ENCODE measurements at regions not wholly inside any gene's neighbourhood (a gene's known extent, or its start where the extent isn't known, plus 50 kb on each side); places are given as distances from the start of the nearest gene placed in this dataset.

GRCh38 chr7:136066304-136067143, 89.4 kb upstream of the MTPN start:
- no peak for DNase-seq (ENCODE audit: low read depth)
- no peak overlapping the region for H3K4me3 ChIP-seq (ENCODE audit: low read depth, low read length)
- TF ChIP-seq CTCF (IDR thresholded peaks at IDR 0.05; ENCODE audit: low read depth, low read length) (no peak), MAX (IDR thresholded peaks at IDR 0.05; ENCODE audit: low read depth, low read length) (no peak), MYC (IDR thresholded peaks at IDR 0.05; ENCODE audit: low read depth, low read length) (no peak), POLR2A (IDR thresholded peaks at IDR 0.05; ENCODE audit: extremely low read depth, insufficient read length) (no peak)

- TF ChIP-seq CTCF (IDR thresholded peaks at IDR 0.05; ENCODE audit: low read depth, low read length) (no peak), MAX (IDR thresholded peaks at IDR 0.05; ENCODE audit: low read depth, low read length) (no peak), MYC (IDR thresholded peaks at IDR 0.05; ENCODE audit: low read depth, low read length) (no peak), POLR2A (IDR thresholded peaks at IDR 0.05; ENCODE audit: extremely low read depth, insufficient read length) (no peak)
- no peak overlapping the region for H3K4me3 ChIP-seq (ENCODE audit: low read depth, low read length)
- no peak for DNase-seq (ENCODE audit: low read depth)
Observed at GRCh38 chr7:136064627-136065237, 87.6 kb upstream of the MTPN start.

GRCh38 chr7:136064081-136064480, 86.9 kb upstream of the MTPN start:
- H3K4me3 ChIP-seq (ENCODE audit: low read depth, low read length), result no peak overlapping the region
- no peak for DNase-seq (ENCODE audit: low read depth)
- TF ChIP-seq MYC (IDR thresholded peaks at IDR 0.05; ENCODE audit: low read depth, low read length) (no peak), POLR2A (IDR thresholded peaks at IDR 0.05; ENCODE audit: extremely low read depth, insufficient read length) (no peak), CTCF (IDR thresholded peaks at IDR 0.05; ENCODE audit: low read depth, low read length) (no peak), MAX (IDR thresholded peaks at IDR 0.05; ENCODE audit: low read depth, low read length) (no peak)

GRCh38 chr7:136063326-136063666, 86.1 kb upstream of the MTPN start:
- no peak for DNase-seq (ENCODE audit: low read depth)

More at GRCh38 chr7:136063326-136063666, 86.1 kb upstream of the MTPN start:
- H3K4me3 ChIP-seq (ENCODE audit: low read depth, low read length), result no peak overlapping the region
- TF ChIP-seq CTCF (IDR thresholded peaks at IDR 0.05; ENCODE audit: low read depth, low read length), result no peak
- TF ChIP-seq POLR2A (IDR thresholded peaks at IDR 0.05; ENCODE audit: extremely low read depth, insufficient read length), result no peak
- TF ChIP-seq MAX (IDR thresholded peaks at IDR 0.05; ENCODE audit: low read depth, low read length), result no peak
- no peak for TF ChIP-seq MYC (IDR thresholded peaks at IDR 0.05; ENCODE audit: low read depth, low read length)

Measured in NB4 (cell line).